ENCODE measurements at regions not wholly inside any gene's neighbourhood (a gene's known extent, or its start where the extent isn't known, plus 50 kb on each side); places are given as distances from the start of the nearest gene placed in this dataset.

DNA sequence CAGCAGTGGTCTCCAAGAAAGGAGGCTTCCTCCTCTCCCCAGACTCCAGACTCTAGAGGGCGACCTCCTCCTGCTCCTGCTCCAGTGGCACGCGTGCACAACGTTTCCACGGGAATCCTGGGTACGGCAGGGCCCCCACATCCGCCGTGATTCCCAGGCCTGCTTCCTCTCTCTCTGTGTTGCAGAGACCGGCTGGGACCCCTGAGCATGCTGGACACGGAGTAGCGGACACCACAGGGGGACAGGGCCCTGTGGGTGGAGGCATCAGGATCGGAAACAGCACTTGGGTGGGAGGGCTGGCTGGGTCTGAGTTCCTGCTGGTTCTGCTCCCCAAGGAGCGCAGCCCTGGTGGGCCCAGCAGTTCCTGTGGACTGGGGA lies 75.9 kb upstream of the SLC35G4 start:
- TF ChIP-seq, protein P1, sequence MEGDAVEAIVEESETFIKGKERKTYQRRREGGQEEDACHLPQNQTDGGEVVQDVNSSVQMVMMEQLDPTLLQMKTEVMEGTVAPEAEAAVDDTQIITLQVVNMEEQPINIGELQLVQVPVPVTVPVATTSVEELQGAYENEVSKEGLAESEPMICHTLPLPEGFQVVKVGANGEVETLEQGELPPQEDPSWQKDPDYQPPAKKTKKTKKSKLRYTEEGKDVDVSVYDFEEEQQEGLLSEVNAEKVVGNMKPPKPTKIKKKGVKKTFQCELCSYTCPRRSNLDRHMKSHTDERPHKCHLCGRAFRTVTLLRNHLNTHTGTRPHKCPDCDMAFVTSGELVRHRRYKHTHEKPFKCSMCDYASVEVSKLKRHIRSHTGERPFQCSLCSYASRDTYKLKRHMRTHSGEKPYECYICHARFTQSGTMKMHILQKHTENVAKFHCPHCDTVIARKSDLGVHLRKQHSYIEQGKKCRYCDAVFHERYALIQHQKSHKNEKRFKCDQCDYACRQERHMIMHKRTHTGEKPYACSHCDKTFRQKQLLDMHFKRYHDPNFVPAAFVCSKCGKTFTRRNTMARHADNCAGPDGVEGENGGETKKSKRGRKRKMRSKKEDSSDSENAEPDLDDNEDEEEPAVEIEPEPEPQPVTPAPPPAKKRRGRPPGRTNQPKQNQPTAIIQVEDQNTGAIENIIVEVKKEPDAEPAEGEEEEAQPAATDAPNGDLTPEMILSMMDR (conservative IDR thresholded peaks at IDR 0.05; ENCODE audit: control insufficient read depth, insufficient read depth, low read depth, low read length) = no peak
- no peak overlapping the region for H3K4me3 ChIP-seq (ENCODE audit: control insufficient read depth, low read depth, low read length)
- no peak for DNase-seq (ENCODE audit: low read depth)

DNA sequence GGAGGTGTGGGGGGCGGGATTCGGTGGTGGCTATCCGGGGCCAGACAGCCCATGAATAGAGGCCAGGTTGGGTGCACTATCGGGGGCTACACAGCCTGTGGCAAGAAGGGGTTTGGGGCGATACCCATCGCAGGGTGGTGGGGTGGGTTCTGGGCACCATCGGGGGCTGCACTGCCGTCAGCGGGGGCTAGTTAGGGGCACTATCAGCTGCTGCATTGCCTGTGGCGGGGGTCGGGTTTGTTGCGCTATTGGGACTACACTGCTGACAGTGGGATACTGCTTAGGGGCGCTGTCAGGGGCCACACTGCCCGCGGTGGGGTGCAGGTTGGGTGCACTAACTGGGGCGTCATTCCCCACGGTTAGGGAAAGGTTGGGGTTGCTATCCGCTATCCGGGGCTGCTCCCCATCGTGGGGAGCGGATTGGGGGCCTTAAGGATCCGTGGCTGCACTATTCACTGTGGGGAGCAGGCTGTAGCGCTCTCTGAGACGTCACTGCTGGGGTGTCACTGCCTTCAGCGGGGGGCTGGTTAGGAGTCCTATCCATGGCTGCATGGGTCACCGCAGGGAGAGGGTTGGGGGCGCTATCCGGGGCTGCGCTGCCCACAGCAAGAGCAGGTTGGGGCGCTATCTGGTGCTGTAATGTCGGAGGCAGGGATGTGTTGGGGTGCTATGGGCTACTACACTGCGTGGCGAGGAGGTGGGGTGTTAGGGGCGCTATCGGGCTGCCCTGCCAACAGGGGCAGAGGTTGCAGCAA lies 76.5 kb upstream of the SLC35G4 start:
- DNase-seq (ENCODE audit: low read depth) = no peak
- H3K4me3 ChIP-seq (ENCODE audit: control insufficient read depth, low read depth, low read length) = no peak overlapping the region
- TF ChIP-seq, protein P1 (conservative IDR thresholded peaks at IDR 0.05; ENCODE audit: control insufficient read depth, insufficient read depth, low read depth, low read length) = no peak

DNA sequence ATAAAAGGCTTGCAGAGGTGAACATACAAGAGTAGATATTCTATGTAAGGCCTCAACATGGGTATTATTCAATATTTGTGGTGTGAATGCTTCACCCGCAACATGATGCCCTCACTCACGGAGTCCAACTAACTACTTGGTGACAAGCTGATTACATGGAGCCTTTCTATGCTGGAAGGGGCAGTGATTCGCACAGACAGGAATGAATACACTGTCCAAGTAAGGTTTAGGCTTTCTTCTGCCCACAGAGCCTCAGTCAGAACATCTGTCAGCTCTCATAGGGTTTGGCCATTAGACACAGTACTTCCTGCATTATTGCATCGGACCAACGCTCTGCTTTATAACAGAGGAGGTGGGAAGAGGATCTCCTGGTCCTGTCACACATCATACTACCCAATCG lies 80.3 kb upstream of the SLC35G4 start:
- H3K4me3 ChIP-seq (ENCODE audit: control insufficient read depth, low read depth, low read length) = no peak overlapping the region
- no peak for DNase-seq (ENCODE audit: low read depth)
- TF ChIP-seq, protein P1 (conservative IDR thresholded peaks at IDR 0.05; ENCODE audit: control insufficient read depth, insufficient read depth, low read depth, low read length) = no peak

DNA sequence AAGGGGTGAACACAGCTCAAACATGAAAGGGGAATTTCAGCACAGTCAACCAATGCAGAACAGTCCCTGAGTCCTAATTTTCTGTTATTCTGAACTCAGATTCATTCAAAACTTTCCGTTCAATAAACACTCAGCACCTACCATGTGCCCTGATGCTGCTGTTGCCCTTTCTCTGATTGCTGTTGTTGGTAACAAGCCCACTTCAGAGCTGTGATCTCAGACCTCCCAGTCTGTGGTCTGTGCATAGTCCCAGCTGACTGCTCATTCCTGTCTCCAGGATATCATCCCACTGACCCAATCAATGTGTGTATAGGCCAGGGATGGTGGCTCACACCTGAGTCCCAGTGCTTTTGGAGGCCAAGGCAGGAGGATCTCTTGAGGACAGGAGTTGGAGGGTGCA lies 82.7 kb upstream of the SLC35G4 start:
- DNase-seq (ENCODE audit: low read depth) = no peak
- H3K4me3 ChIP-seq (ENCODE audit: control insufficient read depth, low read depth, low read length) = no peak overlapping the region
- TF ChIP-seq, protein P1 (conservative IDR thresholded peaks at IDR 0.05; ENCODE audit: control insufficient read depth, insufficient read depth, low read depth, low read length) = no peak

DNA sequence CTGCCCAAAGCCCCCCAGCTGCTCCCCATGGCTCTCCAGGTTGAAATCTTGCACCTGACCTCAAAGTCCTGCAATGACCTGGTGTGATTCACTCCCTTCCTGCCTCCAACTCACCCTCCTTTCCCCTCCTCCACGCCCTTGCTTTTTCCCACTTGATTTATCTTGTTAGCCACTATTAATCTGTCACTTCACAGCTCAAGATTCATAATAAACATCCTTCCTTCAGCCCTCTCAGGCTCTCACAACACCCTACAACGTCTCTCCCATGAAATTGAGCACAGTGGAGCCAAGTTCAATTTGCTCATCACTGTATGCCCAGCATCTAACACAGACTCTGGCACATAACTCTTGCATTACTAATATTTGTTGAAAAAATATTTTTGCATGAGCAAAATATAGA lies 85.6 kb upstream of the SLC35G4 start:
- no peak overlapping the region for H3K4me3 ChIP-seq (ENCODE audit: control insufficient read depth, low read depth, low read length)
- TF ChIP-seq, protein P1 (conservative IDR thresholded peaks at IDR 0.05; ENCODE audit: control insufficient read depth, insufficient read depth, low read depth, low read length) = no peak
- no peak for DNase-seq (ENCODE audit: low read depth)

DNA sequence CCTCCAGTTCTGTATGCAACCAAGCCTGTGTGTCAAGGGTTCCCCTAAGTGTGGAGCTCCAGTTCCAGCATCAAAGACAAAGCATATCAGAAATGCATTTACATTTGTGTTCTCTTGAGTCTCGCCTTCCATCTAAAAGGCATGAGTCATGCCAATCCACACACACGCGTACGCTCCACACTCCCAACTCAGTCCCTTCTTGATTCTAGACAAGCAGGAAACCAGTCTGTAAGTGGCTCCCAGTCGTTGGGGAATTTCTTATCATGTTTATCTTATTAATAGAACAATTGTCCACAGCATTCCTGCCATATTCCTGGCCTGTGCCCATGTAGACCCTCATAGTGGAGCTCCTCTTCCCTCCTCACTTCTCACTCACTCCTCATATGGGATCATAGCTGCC lies 86.4 kb upstream of the SLC35G4 start:
- TF ChIP-seq, protein P1 (conservative IDR thresholded peaks at IDR 0.05; ENCODE audit: control insufficient read depth, insufficient read depth, low read depth, low read length) = no peak
- no peak overlapping the region for H3K4me3 ChIP-seq (ENCODE audit: control insufficient read depth, low read depth, low read length)
- DNase-seq (ENCODE audit: low read depth) = no peak

DNA sequence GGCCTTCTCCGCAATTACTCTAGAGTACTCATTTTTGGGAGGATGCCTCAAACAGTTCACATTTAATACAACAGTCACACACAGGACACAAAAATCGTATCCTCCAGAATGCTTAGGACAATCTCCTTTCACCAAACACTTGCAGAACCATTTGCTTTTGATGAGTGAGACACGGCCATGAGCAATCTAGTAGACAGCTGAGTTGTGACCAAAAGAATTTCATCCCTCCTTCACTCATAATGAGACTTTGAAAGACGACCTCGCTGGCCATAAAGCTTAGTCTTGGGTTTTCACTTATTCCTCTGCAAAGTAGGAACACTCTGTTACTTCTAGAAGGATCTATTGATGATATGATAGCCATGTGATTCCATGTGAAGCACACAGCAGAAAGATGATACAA lies 87.5 kb upstream of the SLC35G4 start:
- TF ChIP-seq, protein P1 (conservative IDR thresholded peaks at IDR 0.05; ENCODE audit: control insufficient read depth, insufficient read depth, low read depth, low read length) = no peak
- no peak for DNase-seq (ENCODE audit: low read depth)

More for the DNA sequence above, 87.5 kb upstream of the SLC35G4 start:
- no peak overlapping the region for H3K4me3 ChIP-seq (ENCODE audit: control insufficient read depth, low read depth, low read length)
